Right forelimb (tissue), 1 donor: ENCODE measurements at regions not wholly inside any gene's neighbourhood (a gene's known extent, or its start where the extent isn't known, plus 50 kb on each side); places are given as distances from the start of the nearest gene placed in this dataset.
"Not testable (repeated sequence)": the region's sequence is repeated elsewhere in the genome, so short reads cannot be mapped to it uniquely, and the experiment has no call there.

Source experiments
- DNase-seq: peaks from one replicate; pipeline ENCODE4 v3.0.0-alpha.2; 2018

DNA sequence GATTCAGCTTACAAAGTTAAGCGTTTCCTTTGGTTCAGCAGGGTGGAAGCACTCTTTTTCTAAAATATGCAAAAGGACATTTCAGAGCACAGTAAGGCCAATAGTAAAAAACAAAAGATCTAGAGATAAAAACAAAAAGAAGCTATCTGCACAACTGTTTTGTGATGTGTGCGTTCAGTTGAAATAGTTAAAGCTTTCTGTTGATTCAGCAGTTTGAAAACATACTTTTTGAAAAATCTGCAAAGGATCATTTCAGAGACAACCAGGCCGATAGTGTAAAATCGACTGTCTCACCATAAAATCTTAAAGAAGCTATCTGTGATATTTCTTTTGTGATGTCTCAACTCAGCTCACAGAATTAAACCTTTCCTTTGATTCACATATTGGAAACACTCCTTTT is 300.0 kb upstream of the ALG10B start:
- DNase-seq, result no peak

DNA sequence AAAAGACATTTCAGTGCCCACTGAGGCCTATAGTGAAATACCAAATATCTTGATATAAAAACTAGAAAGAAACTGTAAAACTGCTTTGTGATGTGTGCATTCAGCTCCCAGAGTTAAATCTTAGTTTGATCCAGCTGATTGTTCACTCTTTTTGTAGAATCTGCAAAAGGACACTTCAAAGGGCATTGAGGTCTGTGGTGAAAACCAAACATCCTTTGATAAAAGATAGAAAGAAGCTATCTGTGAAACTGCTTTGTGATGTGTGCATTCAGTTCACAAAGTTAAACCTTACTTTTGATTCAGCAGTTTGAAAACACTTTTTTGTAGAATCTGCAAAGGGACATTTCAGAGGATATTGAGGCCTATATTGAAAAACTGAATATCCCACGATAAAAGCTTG is 290.7 kb upstream of the ALG10B start:
- no peak for DNase-seq

DNA sequence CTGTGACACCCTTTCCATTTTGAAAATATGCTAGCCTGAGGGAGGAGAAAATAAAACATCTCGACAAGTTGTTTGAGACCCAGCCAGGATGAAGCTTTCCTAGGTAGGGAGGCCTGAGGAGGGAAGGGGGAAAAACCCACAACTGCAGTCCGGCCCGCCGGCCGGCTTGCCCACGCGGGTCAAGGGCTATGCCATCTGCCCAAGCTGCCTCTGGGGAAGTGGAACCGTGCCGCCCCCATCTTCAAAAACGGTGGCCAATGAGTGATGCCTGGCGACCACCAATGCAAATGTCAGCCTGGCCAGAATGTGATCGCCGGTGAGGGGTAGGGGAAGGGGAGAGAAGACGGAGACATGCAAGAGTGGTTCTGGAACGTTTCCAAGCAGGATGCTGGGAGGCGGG is 263.5 kb upstream of the ALG10B start:
- DNase-seq, result no peak

DNA sequence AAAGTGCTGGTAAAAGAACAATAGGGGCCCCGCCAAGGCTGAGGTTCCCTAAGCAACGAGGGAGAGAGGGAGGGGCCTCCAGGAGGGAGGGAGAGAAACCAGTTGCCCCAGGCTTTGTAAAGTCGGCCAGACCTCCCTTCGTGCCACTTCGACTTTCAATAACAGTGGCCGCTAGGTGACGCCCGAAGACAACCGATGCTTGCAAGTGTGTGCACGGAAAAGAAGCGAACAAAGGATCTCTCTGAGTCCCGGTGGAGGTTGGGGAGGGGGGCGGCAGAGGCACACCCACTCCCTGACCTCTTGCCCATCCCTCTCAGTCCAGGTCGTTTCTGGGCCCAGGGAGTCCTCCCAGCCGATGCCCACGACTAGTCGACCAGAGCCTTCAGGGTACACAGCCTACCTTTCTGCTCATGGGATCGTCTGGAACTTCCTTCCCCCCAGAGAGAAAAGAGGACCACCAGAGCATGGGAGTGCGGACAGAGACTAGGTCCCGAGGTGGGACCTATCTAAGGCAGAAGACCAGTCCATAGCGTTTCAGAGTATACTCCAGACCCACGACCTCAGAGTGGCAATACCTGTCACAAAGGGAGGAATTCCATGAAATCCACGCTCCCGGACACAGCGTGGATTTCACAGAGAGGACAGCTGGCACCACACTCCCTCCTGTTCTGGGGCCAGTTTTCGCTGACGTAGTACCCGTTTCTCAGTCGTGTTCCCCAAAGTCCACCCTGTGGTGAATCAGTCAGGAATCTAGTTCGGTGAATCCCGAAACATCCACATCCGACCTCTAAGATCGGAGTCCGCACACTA is 262.7 kb upstream of the ALG10B start:
- no peak for DNase-seq

DNA sequence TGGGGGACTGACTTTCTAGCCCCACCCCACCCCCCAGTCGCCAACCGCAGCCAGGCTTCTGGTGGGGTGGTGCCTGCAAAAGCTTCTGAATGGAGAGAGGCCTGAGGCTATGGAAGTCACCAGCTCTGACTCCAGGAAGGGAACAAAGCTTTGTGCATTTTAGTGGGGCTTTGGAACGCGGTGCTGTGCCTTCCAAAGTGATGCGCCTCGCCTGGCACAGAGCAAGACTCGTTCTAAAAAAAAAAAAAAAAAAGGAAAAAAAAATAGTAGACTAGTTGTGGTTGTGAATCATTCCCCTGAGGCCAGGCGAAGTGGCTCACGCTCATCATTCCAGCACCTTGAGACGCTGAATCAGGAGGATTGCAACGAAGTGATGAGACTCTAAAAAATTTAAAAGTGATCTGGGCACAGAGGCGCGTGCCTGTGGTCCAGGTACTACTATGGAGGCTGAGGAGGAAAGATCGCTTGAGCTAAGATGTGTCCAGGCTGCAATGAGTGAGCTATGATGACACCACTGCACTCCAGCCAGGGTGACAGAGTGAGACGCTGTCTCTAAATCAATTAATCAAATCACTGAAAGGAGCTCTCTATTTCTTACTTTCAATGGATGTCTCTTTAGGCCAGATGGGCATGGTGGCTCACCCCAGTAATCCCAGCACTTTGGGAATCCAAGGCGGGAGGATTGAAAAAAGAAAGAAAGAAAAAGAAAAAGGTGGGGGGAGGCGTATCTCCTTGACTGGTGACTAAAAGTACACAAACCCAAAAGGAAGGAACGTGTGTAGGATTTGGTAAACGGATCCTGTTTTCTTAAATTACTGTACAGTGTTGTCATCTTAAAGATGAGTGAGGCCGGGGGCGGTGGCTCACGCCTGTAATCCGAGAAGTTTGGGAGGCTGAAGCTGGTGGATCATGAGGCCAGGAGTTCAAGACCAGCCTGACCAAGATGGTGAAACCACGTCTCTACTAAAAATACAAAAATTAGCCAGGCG is 259.6 kb upstream of the ALG10B start:
- no peak for DNase-seq

DNA sequence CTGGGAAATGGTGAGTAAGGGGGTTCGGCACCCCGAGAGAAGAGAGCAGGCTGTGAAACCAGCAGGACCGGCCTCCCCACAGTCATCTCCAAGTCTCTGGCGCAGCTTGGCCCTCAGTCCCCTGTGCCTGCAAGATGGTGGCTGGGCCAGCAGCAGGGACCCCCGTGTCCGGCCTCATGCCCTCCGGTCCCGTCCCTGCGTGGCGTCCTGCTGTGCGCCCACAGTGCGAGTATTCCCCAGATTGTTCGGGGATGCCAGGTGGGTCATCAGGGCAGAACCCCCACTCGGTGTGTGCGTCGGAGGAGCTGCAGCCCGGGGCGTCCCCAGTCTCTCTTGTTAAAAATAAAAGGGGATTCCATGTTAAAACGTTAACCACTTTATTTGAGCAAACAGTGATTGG is 216.9 kb upstream of the ALG10B start:
- DNase-seq, result no peak

DNA sequence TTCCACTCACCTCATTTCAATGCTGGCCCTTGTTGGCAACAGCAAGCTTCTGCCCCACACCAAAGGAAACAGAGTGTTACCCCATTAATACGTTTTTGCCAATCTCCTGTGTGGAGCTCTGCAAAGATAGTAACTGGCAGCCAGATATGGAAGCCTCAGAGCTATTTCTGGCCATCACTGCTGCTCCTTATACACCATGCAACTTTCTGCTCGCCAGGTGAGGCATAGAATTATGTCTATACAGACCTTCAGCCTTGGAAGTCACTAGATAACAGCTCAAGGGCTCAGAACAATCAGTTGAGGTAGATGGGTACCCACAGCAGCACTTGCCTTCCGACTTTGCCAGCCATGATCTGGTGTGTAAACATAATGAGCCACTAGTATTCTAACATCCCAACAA is 214.8 kb upstream of the ALG10B start:
- DNase-seq, result no peak

DNA sequence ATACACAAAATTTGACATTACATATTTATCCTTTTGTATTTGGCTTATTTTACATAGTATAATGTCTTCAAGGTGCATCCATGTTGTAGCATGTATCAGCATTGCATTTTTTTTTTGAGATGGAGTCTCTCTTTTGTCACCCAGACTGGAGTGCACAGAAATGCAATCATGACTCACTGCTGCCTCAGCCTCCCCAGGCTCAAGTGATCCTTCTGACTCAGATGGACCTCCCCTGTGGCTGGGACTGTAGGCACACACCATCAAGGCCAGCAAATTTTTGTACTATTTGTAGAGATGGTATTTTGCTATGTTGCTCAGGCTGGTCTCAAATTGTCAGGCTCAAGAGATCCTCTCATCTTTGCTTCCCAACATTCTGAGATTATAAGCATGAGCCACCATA is 214.4 kb upstream of the ALG10B start:
- no peak for DNase-seq

DNA sequence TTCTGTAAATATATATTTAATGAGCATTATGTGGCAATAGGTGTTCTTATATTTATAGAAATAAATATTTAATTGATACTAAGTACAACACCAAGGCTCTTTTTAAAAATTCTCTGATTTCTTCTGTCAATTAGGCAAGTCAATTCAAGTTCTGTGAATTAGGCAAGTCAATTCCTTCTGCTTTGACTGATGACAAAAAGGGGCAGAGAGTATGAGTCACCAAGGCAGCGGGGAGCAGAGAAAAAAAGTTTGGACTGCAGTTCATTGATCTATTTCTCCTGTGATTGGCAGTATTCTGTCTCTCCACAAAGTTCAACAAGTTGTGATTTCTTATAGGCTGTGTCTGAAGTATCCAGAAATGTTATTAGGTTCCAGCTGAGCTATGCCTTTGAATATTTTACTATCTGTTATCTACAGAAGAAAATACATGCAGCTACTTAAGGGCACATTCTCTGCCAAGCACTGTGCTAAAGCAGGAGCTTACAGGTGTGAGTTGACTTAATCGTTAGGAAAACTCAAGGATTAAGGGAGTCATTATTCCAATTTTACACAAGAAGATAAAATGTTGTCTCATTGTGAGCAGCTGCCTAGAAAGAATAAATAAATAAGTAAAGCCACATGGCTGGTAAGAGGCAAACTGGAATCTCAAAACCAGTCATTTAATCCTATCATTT is 206.4 kb upstream of the ALG10B start:
- no peak for DNase-seq

DNA sequence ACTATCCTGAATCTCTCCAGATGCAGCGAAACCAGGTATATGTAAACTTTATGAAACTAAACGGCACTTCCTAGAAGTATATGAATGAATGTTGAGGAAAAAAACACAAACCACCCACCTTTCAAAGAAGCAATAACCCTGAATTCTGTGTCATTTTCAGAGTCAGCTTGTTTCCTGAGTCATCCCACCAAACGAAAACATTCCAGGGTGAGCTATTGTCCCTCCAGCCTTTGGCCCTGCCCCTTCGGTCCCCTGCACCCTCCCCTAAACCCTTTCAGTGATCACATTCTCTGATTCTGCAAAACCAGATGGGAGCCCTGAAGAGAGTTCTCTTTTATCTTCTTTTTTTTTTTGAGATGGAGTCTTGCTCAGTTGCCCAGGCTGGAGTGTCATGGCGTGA is 202.6 kb upstream of the ALG10B start:
- DNase-seq, result no peak

DNA sequence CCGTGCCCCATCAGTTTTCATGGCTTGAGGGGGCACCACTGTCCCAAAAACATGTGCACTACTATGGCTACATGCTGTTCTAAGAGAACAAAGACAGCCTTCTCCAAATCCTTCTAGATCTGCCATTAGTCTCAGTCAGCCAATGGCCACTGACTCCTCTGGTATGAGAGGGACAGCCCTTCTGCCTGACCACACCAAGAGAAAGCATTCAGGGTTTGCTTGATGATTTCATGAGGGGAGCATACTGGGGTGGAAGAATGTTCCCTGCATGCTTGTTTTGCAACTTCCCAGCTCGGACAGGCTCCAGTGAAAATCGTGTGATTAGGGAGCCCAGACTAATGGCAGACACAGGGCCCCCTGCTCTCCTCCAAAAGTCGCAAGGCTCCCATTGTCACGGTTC is 199.6 kb upstream of the ALG10B start:
- DNase-seq, result no peak

DNA sequence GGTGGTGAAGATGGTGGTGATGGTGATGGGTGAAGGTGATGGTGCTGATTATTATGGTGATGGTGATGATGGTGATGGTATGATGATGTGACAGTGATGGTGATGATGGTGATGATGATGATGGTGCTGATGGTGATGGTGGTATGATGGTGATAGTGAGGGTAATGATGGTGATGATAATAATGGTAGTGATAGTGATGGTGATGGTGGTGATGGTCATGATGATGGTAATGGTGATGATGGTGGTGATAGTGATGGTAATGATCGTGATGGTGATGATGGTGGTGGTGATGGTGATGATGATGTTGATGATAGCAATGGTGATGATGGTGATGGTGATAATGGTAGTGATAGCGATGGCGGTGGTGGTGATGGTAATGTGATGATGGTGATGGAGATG is 197.9 kb upstream of the ALG10B start:
- DNase-seq, result no peak

DNA sequence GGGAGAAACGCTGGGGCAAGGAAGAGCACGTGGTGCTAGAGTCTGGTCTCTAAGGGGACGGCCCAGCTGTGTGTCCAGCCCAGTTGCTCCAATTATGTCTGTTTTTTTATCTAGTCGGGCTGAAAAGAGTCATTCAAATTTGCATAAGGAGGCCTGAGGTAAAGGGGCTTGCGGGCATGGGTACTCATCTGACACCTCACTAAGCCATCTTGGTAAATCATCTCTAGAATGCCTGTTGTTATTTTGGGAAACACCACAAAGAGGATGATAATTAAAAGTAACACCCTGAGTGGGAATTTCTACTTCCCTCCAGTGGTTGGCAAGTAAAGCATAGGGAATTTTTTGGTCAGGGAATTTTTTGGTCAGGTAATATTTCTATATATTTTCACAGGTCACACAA is 196.1 kb upstream of the ALG10B start:
- no peak for DNase-seq

DNA sequence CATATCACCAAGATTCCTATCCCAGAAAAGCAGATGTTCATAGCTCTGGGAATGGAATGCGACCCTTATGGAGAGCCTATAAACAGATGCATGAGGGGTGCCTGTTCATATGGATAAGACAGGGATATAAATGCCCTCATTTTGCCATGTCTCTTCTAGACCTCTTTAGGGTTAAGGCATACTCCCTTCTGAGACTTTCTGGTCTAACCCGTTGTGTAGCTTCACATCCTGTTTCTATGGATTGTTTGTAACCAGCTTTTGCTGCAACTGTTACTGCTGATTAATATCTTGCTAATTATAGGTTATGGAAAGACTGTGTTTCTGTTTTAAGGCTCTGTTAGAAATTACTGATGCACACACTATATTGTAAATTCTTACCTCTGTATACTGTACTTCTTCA is 193.5 kb upstream of the ALG10B start:
- not testable (repeated sequence) for DNase-seq

DNA sequence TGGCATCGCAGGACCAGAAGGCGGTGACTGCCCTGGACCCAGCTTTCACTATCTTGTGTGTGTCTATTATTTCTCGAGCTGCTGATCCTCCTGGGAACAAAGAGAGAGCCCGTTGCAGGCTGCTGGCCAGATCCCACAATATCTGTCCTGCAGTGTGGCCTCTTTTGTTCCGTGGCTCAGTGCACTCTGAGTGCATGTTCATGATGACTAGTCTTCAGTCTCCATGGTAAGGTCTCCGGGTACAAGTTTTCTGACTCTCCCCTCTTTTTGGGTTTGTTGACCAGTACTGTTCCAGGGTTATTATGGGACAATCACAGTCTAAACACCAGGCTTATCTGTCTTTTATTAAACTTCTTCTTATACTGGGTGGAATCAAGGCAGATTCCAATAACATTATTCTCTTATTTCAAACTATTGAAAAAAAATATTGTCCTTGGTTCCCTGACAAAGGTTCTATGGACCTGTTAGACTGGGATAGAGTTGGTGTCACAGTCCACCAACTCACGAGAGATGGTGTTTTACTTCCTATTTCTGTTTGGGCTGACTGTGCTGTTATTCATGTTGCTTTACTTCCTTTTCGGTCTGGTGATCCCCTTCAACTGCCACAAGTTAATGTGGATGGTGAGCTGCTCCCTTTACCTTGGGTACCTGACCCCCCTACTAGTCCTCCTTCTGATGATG is 192.9 kb upstream of the ALG10B start:
- DNase-seq, result no peak

DNA sequence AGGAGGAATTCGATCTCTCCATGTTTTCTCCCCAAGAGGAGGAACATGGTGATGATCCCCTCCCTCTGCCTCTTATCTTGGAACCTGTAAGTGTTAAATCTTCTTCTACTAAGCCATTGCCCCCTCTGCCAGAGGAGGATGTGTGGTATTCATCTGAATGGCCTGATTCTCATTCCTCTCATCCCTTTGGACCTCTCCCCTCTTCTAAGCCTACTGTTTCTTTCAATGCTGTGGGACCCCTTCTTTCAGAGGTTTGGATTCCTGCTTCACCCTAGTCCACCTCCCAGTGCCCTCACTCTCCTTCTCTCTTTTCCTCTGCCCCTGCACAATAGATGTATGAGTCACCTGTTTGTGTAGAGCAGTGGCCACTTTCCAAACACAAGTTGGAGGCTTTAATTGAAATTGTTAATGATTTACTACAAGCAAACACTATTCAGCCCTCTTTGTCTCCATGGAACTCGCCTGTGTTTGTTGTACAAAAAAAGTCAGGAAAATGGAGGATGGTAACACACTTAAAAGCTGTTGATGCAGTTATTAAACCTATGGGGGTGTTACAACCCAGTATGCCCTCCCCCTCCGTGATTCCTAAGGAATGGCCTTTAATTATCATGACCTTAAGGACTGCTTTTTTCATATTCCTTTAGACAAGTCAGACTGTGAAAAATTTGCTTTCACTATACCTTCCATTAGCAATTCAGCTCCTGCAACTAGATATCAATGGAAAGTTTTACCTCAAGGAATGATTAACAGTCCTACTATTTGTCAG is 192.1 kb upstream of the ALG10B start:
- no peak for DNase-seq

DNA sequence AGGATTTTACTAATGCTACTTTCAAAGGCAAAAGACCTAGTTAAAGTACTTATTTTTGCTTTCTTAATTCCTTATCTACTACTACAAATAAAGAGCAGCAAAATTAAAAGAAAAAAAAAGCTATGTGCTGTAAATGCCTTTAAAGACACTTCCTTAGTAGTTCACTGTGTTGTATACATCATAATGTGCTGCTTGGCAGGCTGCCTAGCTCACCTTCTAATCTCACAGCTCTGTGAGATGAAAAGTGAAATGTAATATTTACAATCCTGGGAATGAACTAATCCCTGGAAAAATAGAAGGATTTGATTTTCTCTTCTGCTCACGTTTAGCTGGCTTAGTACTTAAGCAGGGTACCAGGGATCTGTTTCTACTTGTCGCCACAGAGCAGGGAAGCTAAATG is 184.4 kb upstream of the ALG10B start:
- DNase-seq, result no peak

DNA sequence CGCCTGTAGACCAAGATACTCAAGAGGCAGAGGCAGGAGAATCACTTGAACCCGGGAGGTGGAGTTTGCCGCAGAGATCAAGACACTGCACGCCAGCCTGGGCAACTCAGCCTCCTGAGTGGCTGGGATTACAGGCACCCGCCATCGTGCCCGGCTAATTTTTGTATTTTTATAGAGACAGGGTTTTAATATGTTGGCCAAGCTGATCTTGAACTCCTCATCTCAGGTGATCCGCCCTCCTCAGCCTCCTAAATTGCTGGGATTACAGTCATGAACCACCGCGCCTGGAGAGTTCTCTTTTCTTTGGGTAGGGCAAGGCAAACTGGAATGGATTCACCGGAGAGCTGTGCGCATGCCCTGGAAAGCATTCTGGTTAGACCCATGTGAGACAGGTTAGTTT is 179.3 kb upstream of the ALG10B start:
- no peak for DNase-seq

DNA sequence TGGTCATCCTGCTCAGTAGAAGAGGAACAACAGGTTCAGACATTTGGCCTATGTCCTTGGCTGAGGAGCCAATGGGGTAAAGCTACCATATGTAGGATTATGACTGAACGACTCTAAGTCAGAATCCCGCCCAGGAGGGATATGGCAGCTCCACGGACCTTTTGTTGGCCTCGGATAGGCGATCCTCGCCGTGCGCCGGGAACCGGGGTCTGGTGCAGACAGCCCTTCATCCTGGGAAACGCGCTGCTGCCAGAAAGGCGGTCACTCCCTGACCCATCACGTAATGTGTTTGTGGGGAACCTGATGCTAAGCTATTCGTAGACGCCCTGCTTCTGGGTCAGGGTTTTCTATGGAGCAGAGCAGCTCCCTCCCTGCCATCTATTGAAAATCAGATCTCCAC is 178.9 kb upstream of the ALG10B start:
- DNase-seq, result no peak

DNA sequence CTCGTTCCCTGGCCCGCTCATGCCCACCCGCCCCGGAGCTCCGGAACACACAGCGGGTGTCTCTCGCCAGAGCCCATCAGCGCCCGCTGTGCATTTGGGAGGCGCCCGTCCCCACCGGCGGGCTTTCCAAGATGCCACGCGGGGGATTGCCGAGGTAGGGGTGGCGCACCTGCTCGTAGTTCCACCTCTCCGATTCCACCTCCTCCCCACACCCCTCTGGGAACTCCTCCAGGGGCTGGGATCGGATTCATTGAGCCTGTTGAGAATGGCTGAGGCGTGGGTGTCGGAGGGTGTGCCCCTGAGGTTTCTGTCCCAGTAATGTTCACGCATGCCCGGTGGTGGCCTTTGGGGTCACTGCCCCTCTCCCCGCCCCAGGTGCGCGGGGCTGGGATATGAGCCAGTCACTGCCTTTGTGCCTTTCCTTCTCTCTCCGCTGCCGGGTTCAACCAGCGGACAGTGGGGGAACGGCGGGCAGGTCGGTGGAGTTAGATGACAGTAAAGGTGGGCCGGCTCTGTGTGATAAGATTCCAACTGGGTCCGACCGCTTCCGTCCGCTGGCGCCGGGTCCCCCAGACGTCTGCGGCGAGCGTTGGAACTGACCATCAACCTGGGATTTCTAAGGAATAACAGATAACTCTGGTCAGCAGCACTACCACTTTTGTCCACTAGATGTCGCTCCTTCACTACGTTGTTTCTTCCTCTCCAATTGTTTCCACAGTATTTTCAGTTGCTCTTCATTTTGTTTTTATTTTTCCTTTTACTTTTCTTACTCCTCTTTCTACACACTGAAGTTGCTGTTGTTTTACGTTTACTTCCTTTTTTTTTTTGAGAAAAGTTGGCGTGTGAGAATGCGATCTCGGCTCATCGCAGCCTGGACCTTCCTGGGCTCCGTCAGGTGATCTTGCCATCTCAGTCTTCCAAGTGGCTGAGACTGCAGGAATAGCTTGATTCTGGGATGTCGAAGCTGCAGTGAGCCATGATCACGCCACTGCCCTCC is 178.1 kb upstream of the ALG10B start:
- DNase-seq, result peak; percentile 65

DNA sequence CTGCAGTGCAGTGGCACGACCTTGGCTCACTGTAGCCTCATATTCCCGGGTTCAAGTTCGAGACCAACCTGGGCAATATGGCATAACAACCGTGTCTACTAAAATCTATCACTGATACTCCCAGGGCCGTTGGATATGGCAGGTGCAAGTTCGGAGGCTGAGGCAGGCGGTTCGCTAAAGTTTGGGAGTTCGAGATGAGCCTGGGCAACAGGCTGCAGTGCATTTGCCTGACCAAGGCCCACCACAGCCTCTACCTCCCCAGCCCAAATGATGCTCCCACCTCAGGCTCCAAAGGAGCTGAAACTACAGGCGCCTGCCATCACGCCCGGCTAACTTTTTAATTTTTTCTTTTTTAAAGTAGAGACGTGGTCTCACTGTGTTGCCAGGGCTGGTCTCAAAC is 177.1 kb upstream of the ALG10B start:
- no peak for DNase-seq
